IMR-90 (cell line): ENCODE measurements at regions not wholly inside any gene's neighbourhood (a gene's known extent, or its start where the extent isn't known, plus 50 kb on each side); places are given as distances from the start of the nearest gene placed in this dataset.

ENCODE experiments used
- ATAC-seq: fragments of 200-7000 bp; cut with Tn5 transposase; 2 replicates; pipeline ENCODE4 v1.9.1; 2020; ENCODE audit warnings: low read depth, mild to moderate bottlenecking, moderate library complexity
- BruUV-seq: library from RNA; stranded (reverse); fragments of 400-500 nt; replicated peaks from 2 replicates; lab custom pipeline; 2021; lab: Mats Ljungman, UMichigan
- CTCF ChIA-PET: fragments of 300-600 bp; formaldehyde crosslinking; extraction: SDS; loops from one replicate; lab custom pipeline; 2021; ENCODE audit warnings: antibody characterized with exemption; lab: Yijun Ruan, JAX
- POLR2A ChIA-PET: fragments of 300-600 bp; sonication (Branson Sonifier 250); formaldehyde crosslinking; loops from one replicate; lab custom pipeline; 2022; ENCODE audit warnings: antibody characterized with exemption; ENCODE audit not compliant: unreplicated experiment; lab: Charles Lee
- DNase-seq: peaks from one replicate; pipeline ENCODE4 v3.0.0; 2013
- H2AFZ ChIP-seq: replicated peaks from 2 replicates; pipeline ENCODE3; 2013; ENCODE audit warnings: low read length, mild to moderate bottlenecking; ENCODE audit not compliant: poor library complexity
- H2AK5ac ChIP-seq: 2 replicates; pipeline ENCODE4 v1.6.1; 2013; ENCODE audit warnings: low read depth, low read length, inconsistent platforms
- H2AK9ac ChIP-seq: replicated peaks from 2 replicates; pipeline ENCODE3; 2013; ENCODE audit warnings: mild to moderate bottlenecking, low read depth, low read length, moderate library complexity; ENCODE audit not compliant: poor library complexity
- H2BK120ac ChIP-seq: 2 replicates; pipeline ENCODE4 v1.6.1; 2013; ENCODE audit warnings: low read depth, low read length, inconsistent platforms
- H2BK15ac ChIP-seq: 3 replicates; pipeline ENCODE4 v1.6.1; 2013; ENCODE audit warnings: low read depth, low read length, inconsistent platforms
- H2BK20ac ChIP-seq: 2 replicates; pipeline ENCODE4 v1.6.1; 2013; ENCODE audit warnings: low read depth, mild to moderate bottlenecking, inconsistent platforms, low read length, moderate library complexity
- H2BK5ac ChIP-seq: 2 replicates; pipeline ENCODE4 v1.6.1; 2013; ENCODE audit warnings: mild to moderate bottlenecking, low read depth, low read length, inconsistent platforms; ENCODE audit not compliant: poor library complexity, severe bottlenecking
- H3K14ac ChIP-seq: replicated peaks from 2 replicates; pipeline ENCODE4 v1.6.1; 2013; ENCODE audit warnings: low read depth, low read length, inconsistent platforms
- H3K18ac ChIP-seq: 2 replicates; pipeline ENCODE4 v1.6.1; 2013; ENCODE audit warnings: low read depth, low read length, control low read depth
- H3K23ac ChIP-seq: 2 replicates; pipeline ENCODE4 v1.6.1; 2013; ENCODE audit warnings: low read depth, low read length, inconsistent platforms
- H3K27ac ChIP-seq: 2 replicates; pipeline ENCODE4 v1.5.1; 2013; ENCODE audit warnings: mild to moderate bottlenecking, control low read depth, low read length; ENCODE audit not compliant: insufficient read depth
- H3K27me3 ChIP-seq: 2 replicates; pipeline ENCODE4 v1.6.1; 2013; ENCODE audit warnings: low read length; ENCODE audit not compliant: control insufficient read depth, insufficient read depth
- H3K36me3 ChIP-seq: 2 replicates; pipeline ENCODE4 v1.6.1; 2013; ENCODE audit warnings: low read length, mixed read lengths; ENCODE audit not compliant: control insufficient read depth, insufficient read depth
- H3K4ac ChIP-seq: 2 replicates; pipeline ENCODE4 v1.6.1; 2013; ENCODE audit warnings: low read depth, low read length, inconsistent platforms
- H3K4me1 ChIP-seq: 2 replicates; pipeline ENCODE4 v1.6.1; 2013; ENCODE audit warnings: low read length, mixed read lengths; ENCODE audit not compliant: control insufficient read depth, insufficient read depth
- H3K4me2 ChIP-seq: 2 replicates; pipeline ENCODE4 v1.6.1; 2013; ENCODE audit warnings: low read depth, mild to moderate bottlenecking, control low read depth, low read length, moderate library complexity
- H3K4me3 ChIP-seq: 2 replicates; pipeline ENCODE4 v1.5.1; 2013; ENCODE audit warnings: low read depth, mild to moderate bottlenecking, control low read depth, low read length, moderate library complexity; ENCODE audit not compliant: insufficient read depth
- H3K56ac ChIP-seq: 2 replicates; pipeline ENCODE4 v1.6.1; 2013; ENCODE audit warnings: low read length, inconsistent platforms; ENCODE audit not compliant: insufficient read depth; ENCODE audit errors: extremely low read depth
- H3K79me1 ChIP-seq, 2 experiments: 2 replicates each; pipeline ENCODE4 v1.6.1; 2013; ENCODE audit warnings: low read length in 2 of 2, inconsistent platforms in 1 of 2, low read depth in 1 of 2
- H3K9ac ChIP-seq: 2 replicates; pipeline ENCODE4 v1.6.1; 2013; ENCODE audit warnings: low read depth, low read length, control low read depth
- H3K9me1 ChIP-seq: 2 replicates; pipeline ENCODE4 v1.6.1; 2013; ENCODE audit warnings: low read length, inconsistent platforms; ENCODE audit not compliant: insufficient read depth
- H3K9me3 ChIP-seq: 2 replicates; pipeline ENCODE4 v1.6.1; 2013; ENCODE audit warnings: low read length; ENCODE audit not compliant: control insufficient read depth, insufficient read depth
- H4K20me1 ChIP-seq: 2 replicates; pipeline ENCODE4 v1.6.1; 2013; ENCODE audit warnings: low read length, inconsistent platforms; ENCODE audit not compliant: insufficient read depth
- H4K5ac ChIP-seq: 2 replicates; pipeline ENCODE4 v1.6.1; 2013; ENCODE audit warnings: mild to moderate bottlenecking, low read depth, low read length, control low read depth
- H4K8ac ChIP-seq, 2 experiments: 2 replicates each; pipeline ENCODE4 v1.6.1; 2013; ENCODE audit warnings: low read depth in 2 of 2, low read length in 2 of 2, control low read depth in 1 of 2, inconsistent platforms in 1 of 2
- H4K91ac ChIP-seq: 2 replicates; pipeline ENCODE4 v1.6.1; 2013; ENCODE audit warnings: low read depth, low read length, inconsistent platforms; ENCODE audit not compliant: insufficient read depth
- BHLHE40 ChIP-seq: fragments of 150-350 bp; IDR thresholded peaks from 2 replicates; pipeline ENCODE4 v1.6.1; 2016; ENCODE audit warnings: mild to moderate bottlenecking, low read depth, low read length
- MAFK ChIP-seq: IDR thresholded peaks from 2 replicates; pipeline ENCODE4 v1.6.1; 2012; ENCODE audit warnings: low read depth, low read length, improper control_type of control experiment
- POLR2A ChIP-seq: IDR thresholded peaks from 2 replicates; pipeline ENCODE4 v1.6.1; 2012; ENCODE audit warnings: mild to moderate bottlenecking, low read depth, low read length
- RCOR1 ChIP-seq: IDR thresholded peaks from 2 replicates; pipeline ENCODE4 v1.6.1; 2012; ENCODE audit warnings: mild to moderate bottlenecking, low read length, improper control_type of control experiment; ENCODE audit not compliant: insufficient replicate concordance
- WGBS, 2 experiments: methylation state at CpG; one replicate each; pipeline versions ENCODE4 v1.1.5 to v1.1.7; 2013; ENCODE audit warnings: missing lambda C conversion rate in 2 of 2; ENCODE audit not compliant: insufficient read length in 1 of 2; ENCODE audit errors: extremely low coverage in 2 of 2; 5-methylcytosine and 5-hydroxymethylcytosine counted together
- dilution Hi-C: fragments of 300-500 bp; cut with HindIII; formaldehyde crosslinking; loops from one replicate; pipeline ENCODE4 v1.14.3; 2018; ENCODE audit warnings: low sequenced_read_pairs; ENCODE audit not compliant: unreplicated experiment
- in situ Hi-C: fragments of 300-500 bp; cut with MboI; formaldehyde crosslinking; loops from 3 replicates; pipeline ENCODE4 v1.14.3; 2019; ENCODE audit warnings: low sequenced_read_pairs, inconsistent platforms, mixed read lengths
- intact Hi-C: fragments of 100-400 bp; cut with micrococcal nuclease; formaldehyde crosslinking; loops from 2 replicates; pipeline ENCODE4 v1.10.0; 2022

DNA sequence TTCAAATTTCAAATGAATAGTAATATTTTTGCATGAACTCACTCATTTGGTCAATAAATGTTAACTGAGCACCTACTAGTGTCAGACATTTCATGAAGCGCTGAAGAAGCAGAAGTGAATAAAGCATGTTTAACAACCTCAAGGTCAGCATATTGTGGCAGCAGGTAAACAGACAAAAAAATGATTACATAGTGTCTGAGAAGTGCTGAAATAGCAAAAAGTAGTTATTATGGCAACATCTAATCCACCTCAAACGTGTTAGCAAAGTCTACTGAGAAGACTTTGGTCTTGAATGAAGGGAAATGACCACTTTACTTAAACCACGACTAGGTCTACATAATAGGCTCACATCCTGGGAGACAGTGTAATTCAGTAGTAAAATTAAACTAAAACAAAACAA, 452.2 kb upstream of the LRATD1 start:
- Histone ChIP-seq H3K9ac (no peak overlapping the region), H3K23ac (no peak overlapping the region), H4K8ac (no peak overlapping the region), H3K79me1 (no peaks in the 10 kb centered on the region), H3K4ac (no peak overlapping the region), H4K91ac (no peak overlapping the region), H3K14ac (no peak overlapping the region), H3K18ac (no peak overlapping the region), H2BK5ac (no peak overlapping the region), H3K4me3 (no peak overlapping the region), H2AK9ac (no peak overlapping the region), H3K56ac (no peak overlapping the region), H3K27me3 (no peaks in the 10 kb centered on the region), H2BK15ac (no peak overlapping the region), H2BK120ac (no peak overlapping the region), H3K4me2 (no peak overlapping the region), H3K9me1 (no peaks in the 10 kb centered on the region), H4K20me1 (no peaks in the 10 kb centered on the region), H3K27ac (no peak overlapping the region), H3K9me3 (peaks cover 13% of the 10 kb centered on the region), H2BK20ac (no peak overlapping the region), H2AFZ (no peak overlapping the region), H2AK5ac (no peak overlapping the region), H3K36me3 (no peaks in the 10 kb centered on the region), H3K4me1 (no peaks in the 10 kb centered on the region), H4K5ac (no peak overlapping the region)
- CTCF ChIA-PET: no interaction called here
- no TSS peak for BruUV-seq
- in situ Hi-C loops: no loop called here
- dilution Hi-C loops: no loop called here
- POLR2A ChIA-PET: no interaction called here
- ATAC-seq (no peak), DNase-seq (no peak)
- WGBS, 2 experiments: no CpG with 5 or more reads among the region's 3 CpGs
- intact Hi-C loops: no loop called here
- peak; percentile 56 for TF ChIP-seq MAFK
- no peak for TF ChIP-seq BHLHE40
- no peak for TF ChIP-seq RCOR1
- no peak for TF ChIP-seq POLR2A
